K562 (cell line): ENCODE measurements at regions not wholly inside any gene's neighbourhood (a gene's known extent, or its start where the extent isn't known, plus 50 kb on each side); places are given as distances from the start of the nearest gene placed in this dataset.

Source experiments
- ATAC-seq: fragments of 200-7000 bp; cut with Tn5 transposase; 3 replicates; pipeline ENCODE4 v1.9.1; 2020; ENCODE audit warnings: moderate library complexity
- BruUV-seq: library from RNA; stranded (reverse); fragments of 400-500 nt; replicated peaks from 2 replicates; lab custom pipeline; 2021; lab: Mats Ljungman, UMichigan
- CTCF ChIA-PET: fragments of 300-600 bp; formaldehyde crosslinking; extraction: SDS; loops from one replicate; lab custom pipeline; 2021; ENCODE audit warnings: low intra/inter-chr PET ratio; lab: Yijun Ruan, JAX
- POLR2A ChIA-PET: fragments of 300-600, 350-650 bp; sonication (Branson Sonifier 250); formaldehyde crosslinking; extraction: SDS; loops from one replicate; lab custom pipeline; 2021; ENCODE audit warnings: antibody characterized with exemption, inconsistent platforms; lab: Yijun Ruan, JAX
- DNase-seq, 4 experiments: peaks; one replicate each; pipeline versions ENCODE4 v3.0.0 to v3.0.0-alpha.2; 2011 to 2018; ENCODE audit warnings: low spot score in 3 of 4, mixed read lengths in 3 of 4; ENCODE audit errors: extremely low read depth in 1 of 4
- FAIRE-seq: peaks from 2 replicates; lab custom pipeline; 2011; peaks lifted over from hg19 to GRCh38; lab: Jason Lieb, UNC
- H2AFZ ChIP-seq: 2 replicates; pipeline ENCODE4 v1.6.0; 2011; ENCODE audit warnings: low read depth, low read length, control low read depth, inconsistent platforms
- H3K27ac ChIP-seq: fragments of 200-600 bp; 3 replicates; pipeline ENCODE4 v1.8.0; 2011; ENCODE audit warnings: low read depth, mild to moderate bottlenecking, control low read depth, inconsistent platforms, low read length, moderate library complexity, mixed read lengths; ENCODE audit errors: extremely low read depth
- H3K27me3 ChIP-seq, 2 experiments: fragments of 300-600 bp in 1 of 2; 2 replicates in 1 of 2; 3 replicates in 1 of 2; pipeline versions ENCODE4 v1.6.0 to v1.8.0; 2011; ENCODE audit warnings: inconsistent platforms in 2 of 2, low read length in 2 of 2, mild to moderate bottlenecking in 1 of 2, mixed read lengths in 1 of 2, moderate library complexity in 1 of 2; ENCODE audit not compliant: control insufficient read depth in 2 of 2, insufficient read depth in 2 of 2
- H3K36me3 ChIP-seq: fragments of 300-600 bp; 3 replicates; pipeline ENCODE4 v1.8.0; 2011; ENCODE audit warnings: mild to moderate bottlenecking, low read length, inconsistent platforms; ENCODE audit not compliant: control insufficient read depth, insufficient read depth
- H3K4me1 ChIP-seq, 2 experiments: fragments of 200-600 bp in 1 of 2; replicated peaks in 1 of 2; 2 replicates in 1 of 2; 3 replicates in 1 of 2; pipeline versions ENCODE4 v1.5.1 to v1.8.0; 2011; ENCODE audit warnings: inconsistent platforms in 2 of 2, low read length in 2 of 2, mild to moderate bottlenecking in 1 of 2, mixed read lengths in 1 of 2, moderate library complexity in 1 of 2; ENCODE audit not compliant: control insufficient read depth in 2 of 2, insufficient read depth in 2 of 2
- H3K4me2 ChIP-seq: 2 replicates; pipeline ENCODE4 v1.6.1; 2011; ENCODE audit warnings: low read length, control low read depth, inconsistent platforms, mixed read lengths; ENCODE audit not compliant: insufficient read depth
- H3K4me3 ChIP-seq: fragments of 200-600 bp; sonication (generic), shearing (Covaris generic); 2 replicates; pipeline ENCODE4 v1.5.1; 2016; ENCODE audit warnings: control low read depth, inconsistent platforms
- H3K79me2 ChIP-seq: fragments of 200-600 bp; 3 replicates; pipeline ENCODE4 v1.8.0; 2011; ENCODE audit warnings: low read length, inconsistent platforms; ENCODE audit not compliant: control insufficient read depth, insufficient read depth
- H3K9ac ChIP-seq, 2 experiments: 2 replicates each; pipeline versions ENCODE4 v1.6.0 to v1.6.1; 2011; ENCODE audit warnings: low read depth in 2 of 2, low read length in 2 of 2, control low read depth in 1 of 2, inconsistent platforms in 1 of 2, mild to moderate bottlenecking in 1 of 2, mixed read lengths in 1 of 2; ENCODE audit not compliant: insufficient read depth in 1 of 2
- H3K9me1 ChIP-seq: one replicate; pipeline ENCODE4 v1.6.0; 2011; ENCODE audit warnings: inconsistent platforms, mild to moderate bottlenecking, low read length, moderate library complexity; ENCODE audit not compliant: control insufficient read depth, insufficient read depth
- H3K9me3 ChIP-seq: replicated peaks from 2 replicates; pipeline ENCODE4 v1.5.1; 2011; ENCODE audit warnings: low read depth, low read length, inconsistent platforms; ENCODE audit not compliant: control insufficient read depth, insufficient read depth
- H4K20me1 ChIP-seq: replicated peaks from 2 replicates; pipeline ENCODE4 v1.6.1; 2011; ENCODE audit warnings: low read length, inconsistent platforms, mixed read lengths; ENCODE audit not compliant: control insufficient read depth, insufficient read depth
- ATF3 ChIP-seq, 2 experiments: fragments of 450-650 bp in 1 of 2; sonication (generic) in 1 of 2; formaldehyde crosslinking in 1 of 2; IDR thresholded peaks in 1 of 2; conservative IDR thresholded peaks in 1 of 2; 2 replicates each; pipeline versions ENCODE4 v1.6.1 to v1.8.1; 2016 to 2023; ENCODE audit warnings: mild to moderate bottlenecking in 2 of 2, moderate library complexity in 2 of 2, inconsistent platforms in 1 of 2, missing genetic modification reagents in 1 of 2
- CEBPB ChIP-seq: fragments of 450-650 bp; IDR thresholded peaks from 2 replicates; pipeline ENCODE4 v1.6.1; 2016; ENCODE audit warnings: missing genetic modification characterization, missing compliant biosample characterization
- FOXP1 ChIP-seq: sonication (generic); formaldehyde crosslinking; IDR thresholded peaks from 2 replicates; pipeline ENCODE4 v1.8.0; 2022; ENCODE audit warnings: mild to moderate bottlenecking, missing genetic modification reagents
- PHB2 ChIP-seq: fragments of 450-650 bp; IDR thresholded peaks from 2 replicates; pipeline ENCODE4 v1.6.1; 2017; ENCODE audit warnings: low read depth
- POLR2G ChIP-seq: fragments of 200-400 bp; formaldehyde crosslinking; IDR thresholded peaks from 2 replicates; pipeline ENCODE4 v1.6.1; 2017; ENCODE audit warnings: low read depth, mild to moderate bottlenecking, antibody characterized with exemption, low read length, moderate library complexity
- TAF15 ChIP-seq: fragments of 200-400 bp; formaldehyde crosslinking; IDR thresholded peaks from 2 replicates; pipeline ENCODE4 v1.6.1; 2017; ENCODE audit warnings: mild to moderate bottlenecking, low read depth, low read length, moderate library complexity
- TRIM25 ChIP-seq: fragments of 450-650 bp; IDR thresholded peaks from 2 replicates; pipeline ENCODE4 v1.7.0; 2016; ENCODE audit warnings: borderline replicate concordance
- TRIM28 ChIP-seq: fragments of 450-650 bp; IDR thresholded peaks from 2 replicates; pipeline ENCODE4 v1.6.1; 2017
- XRCC4 ChIP-seq: IDR thresholded peaks from one replicate; pipeline ENCODE4 v1.6.1; 2011; ENCODE audit not compliant: insufficient read depth, insufficient read length; ENCODE audit errors: extremely low read depth
- ZEB2 ChIP-seq: fragments of 450-650 bp; IDR thresholded peaks from 2 replicates; pipeline ENCODE4 v1.6.1; 2016
- ZNF146 ChIP-seq: IDR thresholded peaks from one replicate; pipeline ENCODE4 v1.6.1; 2018; ENCODE audit warnings: missing compliant biosample characterization; ENCODE audit not compliant: unreplicated experiment
- ZNF431 ChIP-seq: sonication (generic); formaldehyde crosslinking; IDR thresholded peaks from 2 replicates; pipeline ENCODE4 v1.8.0; 2022; ENCODE audit warnings: mild to moderate bottlenecking, missing genetic modification reagents
- ZNF609 ChIP-seq: sonication (generic); formaldehyde crosslinking; IDR thresholded peaks from 2 replicates; pipeline ENCODE4 v1.8.1; 2023; ENCODE audit warnings: missing genetic modification reagents, mild to moderate bottlenecking, borderline replicate concordance
- ZNF77 ChIP-seq: fragments of 250-450 bp; sonication (Bioruptor Pico); IDR thresholded peaks from 2 replicates; pipeline ENCODE4 v1.5.0; 2020
- WGBS: fragments of 100-300 bp; shearing (Covaris generic); methylation state at CpG from one replicate; pipeline ENCODE4 v1.1.6; 2016; ENCODE audit warnings: low coverage, mixed read lengths; ENCODE audit not compliant: insufficient coverage; ENCODE audit errors: missing lambda C conversion rate; 5-methylcytosine and 5-hydroxymethylcytosine counted together
- in situ Hi-C: fragments of 300-500 bp; cut with MboI; formaldehyde crosslinking; loops from 4 replicates; pipeline ENCODE4 v1.15.0; 2018; ENCODE audit warnings: inconsistent platforms, mixed read lengths
- intact Hi-C: fragments of 100-400 bp; cut with micrococcal nuclease; formaldehyde crosslinking; loops from 2 replicates; pipeline ENCODE4 v1.14.2; 2022

- TF ChIP-seq ZNF609 (CRISPR knock-in tag), result no peak
- TF ChIP-seq ZNF146, result no peak
- no peak for TF ChIP-seq POLR2G
- TF ChIP-seq CEBPB, result no peak
- TF ChIP-seq ZEB2, result no peak
- TF ChIP-seq FOXP1 (CRISPR knock-in tag), result no peak
- TF ChIP-seq TRIM28, result no peak
Measured at GRCh38 chr2:105168543-105168942, 73.0 kb upstream of the GPR45 start (continued).

- peaks cover 9 to 27% of the 10 kb centered on the region in 2 experiments for H3K27me3 ChIP-seq
- H3K9me1 ChIP-seq, result peaks cover 2% of the 10 kb centered on the region
- ATAC-seq (no peak), DNase-seq (no peak), FAIRE-seq (no peak)
- 3% methylated on average over 4 of the region's 4 CpGs for WGBS
- BruUV-seq, result no TSS peak
- no peaks in the 10 kb centered on the region for H4K20me1 ChIP-seq
- H3K4me2 ChIP-seq, result no peak overlapping the region
- no peaks in the 10 kb centered on the region for H3K9me3 ChIP-seq
- H3K27ac ChIP-seq, result no peak overlapping the region
- POLR2A ChIA-PET, result no interaction called here
- in situ Hi-C loops, result no loop called here
- no peaks in the 10 kb centered on the region for H3K79me2 ChIP-seq
- H3K36me3 ChIP-seq, result no peaks in the 10 kb centered on the region
- peaks cover 3% of the 10 kb centered on the region in 2 experiments; a peak in 1 of 5 replicates for H3K4me1 ChIP-seq
- CTCF ChIA-PET, result no interaction called here
- H2AFZ ChIP-seq, result no peak overlapping the region
- intact Hi-C loops, result loop anchor here (5.0 kb wide), 1 partner anchor 62 kb away; no protein-coding TSS in a partner anchor
- H3K4me3 ChIP-seq, result no peak overlapping the region
- no peak overlapping the region for H3K9ac ChIP-seq
- TF ChIP-seq ATF3 (IDR thresholded peaks at IDR 0.05) (no peak), ATF3 (CRISPR knock-in tag; conservative IDR thresholded peaks at IDR 0.05) (no peak), TRIM25 (no peak), ZNF77 (CRISPR knock-in tag) (no peak), PHB2 (no peak), XRCC4 (no peak), ZNF431 (no peak), TAF15 (no peak)
Measured at GRCh38 chr2:105175231-105175630, 66.3 kb upstream of the GPR45 start.
